ENCODE measurements at regions not wholly inside any gene's neighbourhood (a gene's known extent, or its start where the extent isn't known, plus 50 kb on each side); places are given as distances from the start of the nearest gene placed in this dataset.

DNA sequence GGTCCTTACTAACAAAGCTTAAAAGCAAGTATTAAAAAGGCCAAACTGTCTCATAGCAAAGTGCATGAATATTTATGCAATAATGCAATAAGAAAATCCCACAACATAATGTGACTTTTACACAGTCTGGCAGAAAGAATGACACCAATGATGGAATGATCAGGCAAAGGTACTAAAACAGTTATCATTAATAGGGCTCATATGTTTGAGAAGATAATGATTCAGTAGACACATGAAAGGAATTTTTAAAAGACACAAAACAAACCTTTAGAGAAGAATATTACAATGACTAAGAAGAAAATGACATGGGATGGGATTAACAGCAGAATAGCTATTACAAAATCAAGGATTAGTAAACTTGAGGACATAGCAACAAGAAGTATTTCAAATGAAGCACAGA, 1411.2 kb upstream of the TMEM132C start:
- Histone ChIP-seq H3K9me3 (no peaks in the 10 kb centered on the region), H3K36me3 (no peaks in the 10 kb centered on the region), H3K27me3 (replicated peaks; ENCODE audit: insufficient read depth) (no peaks in the 10 kb centered on the region), H3K27ac (no peak overlapping the region), H3K4me3 (no peak overlapping the region), H3K4me1 (replicated peaks) (no peaks in the 10 kb centered on the region)
- no peak for DNase-seq (ENCODE audit: low spot score)
- TF ChIP-seq CTCF (IDR thresholded peaks at IDR 0.05) = no peak
- no peak for TF ChIP-seq POLR2A (IDR thresholded peaks at IDR 0.05)
- TF ChIP-seq POLR2AphosphoS5 (IDR thresholded peaks at IDR 0.05) = no peak
- intact Hi-C loops (cut with DNase I) = no loop called here

DNA sequence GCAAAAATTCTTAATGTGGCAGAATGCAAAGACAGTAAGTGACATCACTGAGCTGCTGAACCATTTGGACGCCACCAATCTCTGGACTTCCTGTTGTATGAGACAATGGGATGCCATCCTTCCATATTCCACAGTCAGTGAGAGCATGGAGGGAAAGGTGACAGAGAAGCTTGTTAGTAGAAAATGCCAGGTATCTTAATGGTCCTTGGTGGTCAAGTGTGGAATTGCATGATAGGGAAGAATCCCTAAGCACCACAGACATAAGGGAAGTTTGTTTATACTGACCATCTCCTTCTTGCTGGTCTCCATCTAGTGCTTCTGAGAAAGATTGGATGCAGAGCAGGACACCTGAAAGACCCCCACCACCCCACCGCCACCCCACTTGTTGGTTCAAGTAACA, 1410.0 kb upstream of the TMEM132C start:
- TF ChIP-seq POLR2A (IDR thresholded peaks at IDR 0.05) = no peak
- TF ChIP-seq CTCF (IDR thresholded peaks at IDR 0.05) = no peak
- TF ChIP-seq POLR2AphosphoS5 (IDR thresholded peaks at IDR 0.05) = no peak
- Histone ChIP-seq H3K27ac (no peak overlapping the region), H3K9me3 (no peaks in the 10 kb centered on the region), H3K36me3 (no peaks in the 10 kb centered on the region), H3K27me3 (replicated peaks; ENCODE audit: insufficient read depth) (no peaks in the 10 kb centered on the region), H3K4me1 (replicated peaks) (no peaks in the 10 kb centered on the region), H3K4me3 (no peak overlapping the region)
- intact Hi-C loops (cut with DNase I) = no loop called here
- WGBS = 92% methylated on average over 2 of the region's 2 CpGs
- DNase-seq (ENCODE audit: low spot score) = no peak

DNA sequence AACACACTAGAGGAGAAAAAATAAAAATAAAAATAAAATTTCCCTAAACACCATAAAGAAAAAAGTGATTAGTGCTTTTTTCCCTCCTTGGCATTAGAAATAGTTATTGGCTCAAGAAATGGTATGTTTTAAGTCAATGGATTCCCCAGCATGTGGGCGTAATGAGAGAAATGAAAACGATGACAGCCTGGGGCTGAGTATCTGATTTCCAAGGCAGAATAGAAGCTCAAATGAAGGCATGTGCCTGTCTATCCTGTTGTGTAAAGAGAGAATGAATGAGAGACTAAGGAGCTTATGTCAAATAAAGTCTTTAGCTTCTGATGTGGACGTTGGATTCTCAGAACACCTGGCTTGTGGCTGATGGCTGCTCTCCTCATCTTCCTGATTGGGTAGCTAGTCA, 1408.4 kb upstream of the TMEM132C start:
- Histone ChIP-seq H3K27ac (no peak overlapping the region), H3K4me1 (replicated peaks) (no peaks in the 10 kb centered on the region), H3K4me3 (no peak overlapping the region), H3K9me3 (no peaks in the 10 kb centered on the region), H3K27me3 (replicated peaks; ENCODE audit: insufficient read depth) (no peaks in the 10 kb centered on the region), H3K36me3 (no peaks in the 10 kb centered on the region)
- intact Hi-C loops (cut with DNase I) = no loop called here
- no peak for TF ChIP-seq CTCF (IDR thresholded peaks at IDR 0.05)
- WGBS = 44% methylated on average over 3 of the region's 3 CpGs
- no peak for DNase-seq (ENCODE audit: low spot score)

DNA sequence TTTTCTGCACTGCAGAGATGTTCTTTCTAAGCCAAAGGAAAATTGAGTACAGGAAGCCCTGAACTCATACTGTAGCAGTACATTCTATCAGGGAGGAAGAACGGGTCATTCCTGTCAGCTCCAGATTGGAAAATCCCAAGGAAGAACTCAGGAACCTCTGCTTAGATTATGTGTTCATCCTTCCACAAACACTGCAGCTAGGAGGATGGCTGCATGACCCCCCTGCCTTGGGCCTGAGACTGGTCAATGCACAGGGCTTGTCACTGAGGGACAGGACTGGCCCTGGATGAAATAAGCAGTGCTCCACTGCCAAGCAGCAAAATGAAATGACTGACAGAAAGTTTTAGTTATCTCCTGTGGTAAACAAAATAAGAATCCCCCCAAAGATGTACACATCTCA, 1406.8 kb upstream of the TMEM132C start:
- TF ChIP-seq POLR2A (IDR thresholded peaks at IDR 0.05) (no peak), POLR2AphosphoS5 (IDR thresholded peaks at IDR 0.05) (no peak), CTCF (IDR thresholded peaks at IDR 0.05) (no peak)
- 79% methylated on average over 1 of the region's 1 CpG for WGBS
- intact Hi-C loops (cut with DNase I) = no loop called here
- H3K9me3 ChIP-seq = no peaks in the 10 kb centered on the region
- H3K4me3 ChIP-seq = no peak overlapping the region
- no peak for DNase-seq (ENCODE audit: low spot score)
- H3K4me1 ChIP-seq (replicated peaks) = no peaks in the 10 kb centered on the region
- no peaks in the 10 kb centered on the region for H3K36me3 ChIP-seq
- H3K27me3 ChIP-seq (replicated peaks; ENCODE audit: insufficient read depth) = no peaks in the 10 kb centered on the region
- no peak overlapping the region for H3K27ac ChIP-seq

GRCh38 chr12:126862500-126862899, 1404.5 kb upstream of the TMEM132C start:
- no peaks in the 10 kb centered on the region for H3K27me3 ChIP-seq (replicated peaks; ENCODE audit: insufficient read depth)
- no peak overlapping the region for H3K4me3 ChIP-seq
- 74% methylated on average over 4 of the region's 4 CpGs for WGBS
- no peak for TF ChIP-seq POLR2A (IDR thresholded peaks at IDR 0.05)
- no peak for TF ChIP-seq POLR2AphosphoS5 (IDR thresholded peaks at IDR 0.05)
- no peak for TF ChIP-seq CTCF (IDR thresholded peaks at IDR 0.05)
- H3K9me3 ChIP-seq = no peaks in the 10 kb centered on the region
- no peak overlapping the region for H3K27ac ChIP-seq
- DNase-seq (ENCODE audit: low spot score) = no peak
- H3K36me3 ChIP-seq = no peaks in the 10 kb centered on the region
- no peaks in the 10 kb centered on the region for H3K4me1 ChIP-seq (replicated peaks)
- intact Hi-C loops (cut with DNase I) = no loop called here

Data from prostate gland (tissue), 2 donors.